ENCODE measurements at regions not wholly inside any gene's neighbourhood (a gene's known extent, or its start where the extent isn't known, plus 50 kb on each side); places are given as distances from the start of the nearest gene placed in this dataset.
"Not testable (repeated sequence)": the region's sequence is repeated elsewhere in the genome, so short reads cannot be mapped to it uniquely, and the experiment has no call there.

GRCh38 chr5:85170183-85170582 is 785.5 kb upstream of the EDIL3 start:
- no peak for DNase-seq (ENCODE audit: low read depth in 2 of 2)

DNA sequence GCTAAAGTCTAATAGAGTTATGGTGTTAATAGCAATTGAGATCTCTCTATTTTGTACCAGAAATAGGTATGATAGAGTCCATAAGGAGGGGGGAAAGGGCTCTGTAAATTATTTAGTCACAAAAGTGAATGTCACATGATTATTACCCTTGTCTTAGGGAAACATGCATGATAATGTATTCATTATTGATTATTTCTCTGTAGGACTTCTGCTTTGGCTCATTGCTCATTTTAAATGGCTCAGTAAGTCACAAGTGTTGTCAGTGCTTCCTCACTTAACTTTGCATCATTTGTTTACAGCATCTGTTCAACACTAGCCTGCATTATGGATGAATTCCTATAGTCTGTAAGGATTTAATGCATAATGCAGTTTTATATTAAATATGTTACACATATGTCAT is 788.8 kb upstream of the EDIL3 start:
- DNase-seq (ENCODE audit: low read depth in 2 of 2) = no peak

GRCh38 chr5:85182344-85182743 is 797.7 kb upstream of the EDIL3 start:
- DNase-seq (ENCODE audit: low read depth in 2 of 2) = no peak

GRCh38 chr5:85204289-85204688 is 819.6 kb upstream of the EDIL3 start:
- no peak for DNase-seq (ENCODE audit: low read depth in 2 of 2)

DNA sequence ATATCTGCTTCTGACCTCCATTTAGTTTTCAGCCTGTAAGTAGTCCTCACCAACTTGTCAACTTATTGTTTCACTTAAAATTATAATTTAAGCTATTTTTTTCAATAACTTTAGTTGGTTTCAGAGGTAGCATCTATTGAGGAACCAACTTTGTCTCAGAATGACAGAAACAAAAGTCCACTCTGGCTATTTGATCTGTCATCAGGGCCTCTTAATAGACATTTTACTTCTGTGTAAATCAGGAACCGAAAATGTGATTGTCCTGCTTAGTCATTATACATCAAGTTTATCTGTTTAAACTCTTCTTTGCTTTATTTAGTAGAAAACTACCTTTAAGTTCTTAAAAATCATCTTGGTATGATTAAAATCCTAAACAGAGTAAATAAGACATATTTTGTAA is 820.8 kb upstream of the EDIL3 start:
- DNase-seq (ENCODE audit: low read depth in 2 of 2) = no peak

DNA sequence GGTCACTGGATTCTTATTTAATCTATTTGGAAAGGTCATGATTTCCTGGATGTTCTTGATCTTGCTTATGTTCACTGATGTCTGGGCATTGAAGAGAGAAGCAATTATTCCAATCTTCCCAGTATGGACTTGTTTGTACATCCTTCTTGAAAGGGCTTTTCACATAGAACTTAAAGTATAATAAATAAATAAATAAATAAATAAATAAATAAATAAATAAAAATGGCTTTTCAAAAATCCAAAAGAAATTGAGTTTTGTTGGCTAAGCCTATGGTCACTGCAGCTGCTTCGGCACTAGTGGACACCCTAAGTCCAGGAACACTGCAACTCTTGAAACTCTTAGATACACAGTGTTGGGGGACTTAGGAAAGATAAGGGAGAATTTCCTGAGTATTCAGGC is 840.7 kb upstream of the EDIL3 start:
- no peak for DNase-seq (ENCODE audit: low read depth in 2 of 2)

GRCh38 chr5:85249204-85249603 is 864.5 kb upstream of the EDIL3 start:
- no peak for DNase-seq (ENCODE audit: low read depth in 2 of 2)

GRCh38 chr5:85263125-85263524 is 878.4 kb upstream of the EDIL3 start:
- DNase-seq (ENCODE audit: low read depth in 2 of 2) = no peak

DNA sequence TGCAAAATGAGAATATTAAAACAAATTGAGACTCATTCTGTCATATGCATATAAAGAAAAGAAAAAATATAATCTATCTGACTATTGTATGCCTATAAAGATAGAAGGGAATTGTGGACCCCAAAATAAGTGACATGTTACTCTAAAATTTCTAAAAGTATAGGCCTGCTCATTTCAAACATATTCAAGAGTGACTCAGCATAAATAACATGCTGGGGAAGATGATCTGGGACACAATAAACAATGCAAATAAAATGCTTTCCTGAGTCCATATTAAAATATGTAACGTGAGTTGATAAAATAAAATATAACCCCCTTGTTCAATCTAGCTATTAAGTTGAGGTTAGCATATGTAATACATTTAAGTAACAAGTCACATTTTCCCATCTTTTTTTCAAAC is 882.0 kb upstream of the EDIL3 start:
- no peak for DNase-seq (ENCODE audit: low read depth in 2 of 2)

DNA sequence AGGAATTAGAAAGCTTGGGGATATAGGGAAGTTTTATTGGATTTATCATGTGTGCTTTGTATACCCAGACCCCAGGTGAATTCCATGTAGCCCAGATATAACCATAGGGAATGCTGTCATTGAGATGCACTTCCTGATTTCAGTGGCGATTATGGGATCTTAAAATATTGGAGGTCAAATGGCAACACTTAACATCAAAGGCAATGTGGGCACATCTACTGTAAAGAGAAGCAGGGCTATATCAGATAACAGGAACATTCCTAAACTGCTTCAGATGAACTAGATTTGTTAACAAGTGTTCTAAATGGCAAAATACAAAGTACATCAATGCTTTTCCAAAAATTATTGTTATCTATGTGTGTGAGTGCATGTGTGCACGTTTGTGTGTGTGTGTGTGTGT is 883.5 kb upstream of the EDIL3 start:
- DNase-seq (ENCODE audit: low read depth in 2 of 2) = no peak

- DNase-seq (ENCODE audit: low read depth in 2 of 2) = no peak
Measured at GRCh38 chr5:85278193-85278592, 893.5 kb upstream of the EDIL3 start.

- DNase-seq (ENCODE audit: low read depth in 2 of 2) = no peak
Measured at GRCh38 chr5:85288914-85289313, 904.2 kb upstream of the EDIL3 start.

DNA sequence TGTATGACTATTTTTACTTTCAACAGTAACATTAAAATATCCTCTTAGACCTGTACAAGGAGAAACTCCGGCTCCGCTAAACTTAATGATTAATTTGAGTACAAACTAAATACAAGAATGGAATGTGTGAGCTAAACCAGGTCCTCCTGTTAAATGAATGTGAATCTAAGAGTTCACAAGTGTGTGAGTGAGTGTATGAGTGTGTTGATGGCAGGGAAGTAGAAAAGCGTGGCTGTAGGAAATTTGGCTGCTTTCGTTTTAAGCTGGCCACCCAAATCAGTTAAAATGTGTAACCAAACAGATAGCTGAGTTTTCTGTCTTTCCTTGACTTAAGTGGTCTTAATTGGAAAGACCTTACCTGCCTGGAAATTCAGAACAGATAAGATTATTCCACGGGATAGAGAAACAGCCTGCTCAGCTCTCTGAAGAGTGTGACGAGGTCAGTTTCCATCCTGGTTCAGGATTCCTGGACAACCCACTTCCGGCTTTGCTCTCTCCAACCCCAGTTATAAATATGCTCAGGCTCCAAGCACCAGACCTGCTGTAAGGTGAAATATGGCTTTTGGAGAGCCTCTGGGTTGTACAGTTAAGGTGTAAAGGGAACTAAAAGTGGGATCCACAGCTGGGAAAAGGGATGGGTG is 908.6 kb upstream of the EDIL3 start:
- no peak for DNase-seq (ENCODE audit: low read depth in 2 of 2)

GRCh38 chr5:85304524-85304923 is 919.8 kb upstream of the EDIL3 start:
- no peak for DNase-seq (ENCODE audit: low read depth in 2 of 2)

DNA sequence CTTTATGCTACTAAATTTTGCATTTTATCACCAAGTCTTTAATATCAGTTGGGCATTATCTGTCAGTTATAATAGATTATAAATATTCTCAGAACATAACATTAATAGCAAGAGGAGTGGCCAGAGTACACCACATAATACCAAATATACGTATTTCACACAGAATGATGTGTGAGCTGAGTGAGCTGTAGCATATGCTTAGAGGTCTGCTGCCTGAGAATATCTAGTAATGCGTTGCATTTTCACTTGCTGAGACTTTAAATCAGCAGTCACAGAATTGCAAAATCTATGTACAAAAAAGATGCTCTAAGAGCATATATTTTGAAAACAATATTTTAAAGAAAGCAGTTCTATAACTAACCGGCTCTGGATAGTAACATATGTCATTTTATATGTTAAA is 921.1 kb upstream of the EDIL3 start:
- DNase-seq (ENCODE audit: low read depth in 2 of 2) = no peak

DNA sequence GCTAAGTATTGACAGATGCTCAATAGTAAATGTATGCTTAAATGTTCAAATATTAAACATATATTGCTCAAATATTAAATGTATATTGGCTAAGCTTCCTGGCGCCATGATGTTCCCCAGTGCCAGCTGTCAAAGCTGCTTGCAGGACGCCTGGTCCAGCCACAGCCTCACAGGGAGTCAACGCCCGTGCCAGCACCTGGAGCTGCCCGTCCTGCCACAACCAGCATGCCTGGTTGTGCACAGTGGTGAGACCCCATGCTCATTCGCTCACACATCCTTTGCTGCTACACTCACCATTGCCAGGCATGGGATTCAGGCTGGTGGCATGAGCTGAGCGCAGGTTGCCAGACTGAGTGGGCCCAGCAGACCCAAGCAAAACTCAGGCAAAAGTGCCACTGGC is 926.9 kb upstream of the EDIL3 start:
- DNase-seq (ENCODE audit: low read depth in 2 of 2) = no peak

DNA sequence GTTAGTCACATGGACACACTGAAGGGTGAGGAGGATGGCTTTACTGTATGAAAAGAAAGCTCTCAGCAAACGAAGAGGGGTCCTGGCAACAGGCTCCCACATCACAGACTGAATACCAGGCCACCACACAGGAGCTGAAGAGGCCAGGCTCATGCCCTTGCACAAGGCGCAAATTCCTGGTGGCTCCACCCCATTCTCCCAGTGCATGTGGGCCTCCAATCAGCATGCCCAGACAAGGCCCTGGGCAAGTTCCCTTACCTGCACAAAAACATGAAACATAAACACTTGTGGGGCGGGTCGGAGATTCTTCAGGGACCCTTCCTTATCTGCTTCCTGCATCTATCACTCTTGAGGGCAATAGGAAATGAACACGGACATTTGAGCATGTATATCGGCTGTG is 935.8 kb upstream of the EDIL3 start:
- no peak for DNase-seq (ENCODE audit: low read depth in 2 of 2)

DNA sequence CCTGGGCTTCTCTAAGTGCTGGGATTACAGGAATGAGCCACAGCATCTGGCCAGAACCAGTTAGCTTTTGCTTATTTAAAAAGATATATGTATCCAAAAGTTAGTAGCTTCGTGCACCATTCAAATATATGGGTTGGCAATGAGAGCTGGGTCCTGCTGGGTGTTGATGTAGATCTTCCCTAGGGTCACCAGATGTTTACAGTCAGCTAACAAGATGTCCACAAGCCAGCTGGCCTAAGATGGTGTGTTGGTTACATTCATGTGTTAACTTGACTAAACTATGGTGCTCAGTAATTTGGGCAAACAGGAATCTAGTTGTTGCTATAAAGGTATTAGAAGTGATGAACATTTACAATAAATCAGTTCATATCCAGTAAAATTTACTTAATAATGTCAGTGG is 948.6 kb upstream of the EDIL3 start:
- DNase-seq (ENCODE audit: low read depth in 2 of 2) = no peak

- no peak for DNase-seq (ENCODE audit: low read depth in 2 of 2)
Measured at GRCh38 chr5:85337435-85337834, 952.8 kb upstream of the EDIL3 start.

DNA sequence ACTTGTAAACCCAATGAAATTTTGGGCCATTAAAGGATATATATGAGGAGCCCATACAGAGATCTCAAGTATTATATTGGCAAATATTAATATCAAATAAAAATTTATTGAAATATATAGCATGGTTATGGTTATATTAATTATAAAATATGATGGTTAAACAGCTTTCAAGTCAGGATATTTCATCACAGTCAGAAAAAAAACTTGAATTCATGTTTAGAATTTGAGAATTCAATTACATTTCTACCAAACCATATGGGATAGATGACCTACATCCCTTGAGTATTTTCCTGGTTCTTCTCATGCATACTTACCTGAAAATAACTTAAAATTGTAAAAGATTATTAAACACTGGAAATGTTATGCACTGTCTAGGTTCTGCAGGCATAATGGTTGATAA is 956.1 kb upstream of the EDIL3 start:
- DNase-seq (ENCODE audit: low read depth in 2 of 2) = no peak

DNA sequence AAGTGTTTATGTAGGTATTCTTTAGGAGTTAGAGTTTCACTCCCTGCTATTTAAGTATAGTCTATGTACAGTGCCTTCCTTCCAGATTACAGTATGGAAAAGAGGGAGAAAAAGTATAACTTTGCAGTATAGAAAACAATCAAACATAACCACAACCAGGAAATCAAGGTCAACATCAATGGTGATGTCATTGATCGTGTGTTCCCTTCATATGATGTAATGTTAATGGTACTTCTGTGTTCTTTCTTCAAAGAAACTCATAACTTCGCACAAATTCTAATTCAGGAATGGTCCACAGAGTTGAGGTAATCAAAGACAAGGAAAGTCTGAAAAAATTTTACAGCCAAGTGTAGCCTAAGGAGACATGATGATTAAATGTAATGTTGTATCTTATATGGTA is 961.1 kb upstream of the EDIL3 start:
- DNase-seq (ENCODE audit: low read depth in 2 of 2) = no peak

DNA sequence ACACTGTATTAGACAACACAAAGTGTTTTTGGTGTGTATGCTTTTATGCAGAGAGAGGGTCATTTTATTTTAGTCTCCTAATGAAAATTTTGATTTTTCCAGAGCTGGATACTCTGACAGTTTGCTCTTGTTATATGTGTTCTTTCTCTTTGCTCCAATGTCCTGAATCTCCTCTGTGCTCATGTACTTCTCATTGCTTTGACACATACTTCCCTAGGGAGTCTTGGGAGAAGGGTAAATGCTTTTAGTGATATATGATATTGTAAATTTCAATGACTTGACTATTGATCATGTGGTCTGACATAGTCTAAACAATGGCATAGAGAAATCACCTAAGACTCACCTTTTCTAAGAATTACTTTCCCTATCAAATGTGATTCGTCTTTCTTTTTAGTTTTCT is 972.6 kb upstream of the EDIL3 start:
- DNase-seq (ENCODE audit: low read depth in 2 of 2) = no peak

GRCh38 chr5:85375525-85375924 is 990.8 kb upstream of the EDIL3 start:
- no peak for DNase-seq (ENCODE audit: low read depth in 2 of 2)

DNA sequence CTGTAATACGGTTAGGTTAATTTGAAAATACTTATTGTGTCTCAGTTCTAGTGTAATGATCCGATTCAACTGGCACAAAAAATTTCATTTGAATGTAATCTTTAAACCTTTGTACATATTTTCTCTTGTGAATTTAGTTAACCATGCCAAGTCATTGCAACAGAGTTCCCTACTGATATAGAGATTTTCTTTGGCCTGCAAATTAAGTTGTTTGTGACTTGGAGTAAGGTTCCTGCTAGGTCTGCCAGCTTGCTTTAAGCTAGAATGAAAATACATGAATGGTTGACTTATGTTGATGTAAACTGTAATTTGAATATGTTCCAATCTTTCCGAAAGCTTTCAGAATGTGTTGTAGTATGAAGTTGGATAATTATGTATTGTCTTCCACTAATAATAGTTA is 1004.1 kb upstream of the EDIL3 start:
- DNase-seq (ENCODE audit: low read depth in 2 of 2) = no peak

- DNase-seq (ENCODE audit: low read depth in 2 of 2) = not testable (repeated sequence)
Measured at GRCh38 chr5:85392309-85392708, 1007.6 kb upstream of the EDIL3 start.

Measured in fibroblast of skin of left biceps (primary cell).